ENCODE measurements at regions not wholly inside any gene's neighbourhood (a gene's known extent, or its start where the extent isn't known, plus 50 kb on each side); places are given as distances from the start of the nearest gene placed in this dataset.

GRCh38 chr2:14330884-14331283 lies 301.6 kb upstream of the LRATD1 start:
- ATAC-seq (no peak), FAIRE-seq (no peak), DNase-seq (ENCODE audit: extremely low read depth in 1 of 4, low spot score in 3 of 4) (no peak)
- POLR2A ChIA-PET: no interaction called here
- Histone ChIP-seq H3K4me3 (no peak overlapping the region), H3K9me3 (replicated peaks; ENCODE audit: control insufficient read depth, insufficient read depth, low read depth, low read length) (no peaks in the 10 kb centered on the region), H3K9ac (ENCODE audit: insufficient read depth in 1 of 2, low read depth in 2 of 2, low read length in 2 of 2) (no peak overlapping the region), H3K4me1 (replicated peaks in 1 of 2; ENCODE audit: control insufficient read depth in 2 of 2, insufficient read depth in 2 of 2, low read length in 2 of 2) (no peaks in the 10 kb centered on the region), H3K79me2 (ENCODE audit: control insufficient read depth, insufficient read depth, low read length) (no peaks in the 10 kb centered on the region), H3K27ac (ENCODE audit: extremely low read depth, low read depth, low read length) (no peak overlapping the region), H2AFZ (ENCODE audit: low read depth, low read length) (no peak overlapping the region), H4K20me1 (replicated peaks; ENCODE audit: control insufficient read depth, insufficient read depth, low read length) (no peaks in the 10 kb centered on the region), H3K27me3 (ENCODE audit: control insufficient read depth in 2 of 2, insufficient read depth in 2 of 2, low read length in 2 of 2) (no peaks in the 10 kb centered on the region), H3K9me1 (ENCODE audit: control insufficient read depth, insufficient read depth, low read length) (no peaks in the 10 kb centered on the region), H3K4me2 (ENCODE audit: insufficient read depth, low read length) (no peak overlapping the region), H3K36me3 (ENCODE audit: control insufficient read depth, insufficient read depth, low read length) (no peaks in the 10 kb centered on the region)
- intact Hi-C loops (cut with micrococcal nuclease): no loop called here
- in situ Hi-C loops (cut with MboI): no loop called here
- BruUV-seq (replicated peaks): no TSS peak
- CTCF ChIA-PET (ENCODE audit: low intra/inter-chr PET ratio): no interaction called here
- TF ChIP-seq, protein P1, sequence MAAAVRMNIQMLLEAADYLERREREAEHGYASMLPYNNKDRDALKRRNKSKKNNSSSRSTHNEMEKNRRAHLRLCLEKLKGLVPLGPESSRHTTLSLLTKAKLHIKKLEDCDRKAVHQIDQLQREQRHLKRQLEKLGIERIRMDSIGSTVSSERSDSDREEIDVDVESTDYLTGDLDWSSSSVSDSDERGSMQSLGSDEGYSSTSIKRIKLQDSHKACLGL (CRISPR knock-in tag; IDR thresholded peaks at IDR 0.05; ENCODE audit: borderline replicate concordance, poor library complexity, severe bottlenecking): no peak
- TF ChIP-seq ZNF318 (IDR thresholded peaks at IDR 0.05; ENCODE audit: borderline replicate concordance in 1 of 2, low read depth in 1 of 2) (no peak), ZNF512 (tag; IDR thresholded peaks at IDR 0.05) (no peak), NCOA4 (IDR thresholded peaks at IDR 0.05; ENCODE audit: partially characterized antibody) (no peak), RB1 (IDR thresholded peaks at IDR 0.05; ENCODE audit: low read depth) (no peak), MTA2 (IDR thresholded peaks at IDR 0.05; ENCODE audit: low read depth) (no peak), PHF8 (IDR thresholded peaks at IDR 0.05; ENCODE audit: borderline replicate concordance, low read length) (no peak), TBP (optimal IDR thresholded peaks at IDR 0.05; ENCODE audit: low read depth, low read length) (no peak), BRCA1 (IDR thresholded peaks at IDR 0.05) (no peak), BRCA1 (CRISPR knock-in tag; IDR thresholded peaks at IDR 0.05) (no peak)
- TF ChIP-seq, protein P2, sequence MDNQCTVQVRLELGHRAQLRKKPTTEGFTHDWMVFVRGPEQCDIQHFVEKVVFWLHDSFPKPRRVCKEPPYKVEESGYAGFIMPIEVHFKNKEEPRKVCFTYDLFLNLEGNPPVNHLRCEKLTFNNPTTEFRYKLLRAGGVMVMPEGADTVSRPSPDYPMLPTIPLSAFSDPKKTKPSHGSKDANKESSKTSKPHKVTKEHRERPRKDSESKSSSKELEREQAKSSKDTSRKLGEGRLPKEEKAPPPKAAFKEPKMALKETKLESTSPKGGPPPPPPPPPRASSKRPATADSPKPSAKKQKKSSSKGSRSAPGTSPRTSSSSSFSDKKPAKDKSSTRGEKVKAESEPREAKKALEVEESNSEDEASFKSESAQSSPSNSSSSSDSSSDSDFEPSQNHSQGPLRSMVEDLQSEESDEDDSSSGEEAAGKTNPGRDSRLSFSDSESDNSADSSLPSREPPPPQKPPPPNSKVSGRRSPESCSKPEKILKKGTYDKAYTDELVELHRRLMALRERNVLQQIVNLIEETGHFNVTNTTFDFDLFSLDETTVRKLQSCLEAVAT (IDR thresholded peaks at IDR 0.05): no peak
